Stimulated activated CD4-positive, alpha-beta T cell treated with anti-CD3 and anti-CD28 coated beads, Interleukin-2, amount 100 ng/mL, for 4 hours (primary cell): ENCODE measurements at regions not wholly inside any gene's neighbourhood (a gene's known extent, or its start where the extent isn't known, plus 50 kb on each side); places are given as distances from the start of the nearest gene placed in this dataset.
"Not testable (repeated sequence)": the region's sequence is repeated elsewhere in the genome, so short reads cannot be mapped to it uniquely, and the experiment has no call there.

Source experiments
- DNase-seq: peaks from one replicate; pipeline ENCODE4 v3.0.0-alpha.2; 2020; ENCODE audit warnings: low read depth

- DNase-seq, result no peak
Measured at GRCh38 chr15:36075333-36075732, 504.1 kb upstream of the CDIN1 start.

- DNase-seq, result no peak
Measured at GRCh38 chr15:36079021-36079420, 500.4 kb upstream of the CDIN1 start.

GRCh38 chr15:36080759-36081158, 498.7 kb upstream of the CDIN1 start:
- no peak for DNase-seq

DNA sequence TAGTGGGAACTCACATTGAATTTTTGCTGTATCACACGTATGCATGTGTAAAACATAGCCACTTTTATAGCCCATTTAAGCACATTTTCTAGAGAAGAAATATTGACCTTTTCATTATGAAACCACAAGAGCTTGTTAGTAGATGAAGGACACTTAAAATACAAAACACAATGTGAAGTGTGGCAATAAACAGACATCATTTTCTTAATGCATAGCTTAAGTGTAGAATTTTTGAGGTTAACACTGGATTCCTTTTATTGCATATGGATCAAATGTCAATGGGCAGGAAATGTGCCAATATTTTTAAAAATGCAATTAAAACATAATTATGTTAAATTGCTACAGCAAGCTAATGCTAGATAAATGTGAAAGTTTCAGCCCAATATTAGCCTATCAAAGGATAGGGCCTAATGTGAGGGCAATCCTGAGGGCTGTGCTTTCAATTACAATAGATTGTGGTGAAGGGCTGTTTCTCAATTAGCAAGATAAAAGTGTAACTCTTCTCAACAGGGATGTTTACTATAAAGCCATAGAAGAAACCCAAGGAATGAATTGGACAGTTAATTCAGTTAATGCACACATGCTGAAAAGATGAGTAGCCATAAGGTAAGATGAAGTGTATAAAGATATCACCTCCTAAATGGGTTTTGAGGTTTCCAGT, 489.0 kb upstream of the CDIN1 start:
- DNase-seq, result no peak

GRCh38 chr15:36106640-36107335, 472.6 kb upstream of the CDIN1 start:
- DNase-seq, result no peak

GRCh38 chr15:36108541-36108940, 470.9 kb upstream of the CDIN1 start:
- no peak for DNase-seq

DNA sequence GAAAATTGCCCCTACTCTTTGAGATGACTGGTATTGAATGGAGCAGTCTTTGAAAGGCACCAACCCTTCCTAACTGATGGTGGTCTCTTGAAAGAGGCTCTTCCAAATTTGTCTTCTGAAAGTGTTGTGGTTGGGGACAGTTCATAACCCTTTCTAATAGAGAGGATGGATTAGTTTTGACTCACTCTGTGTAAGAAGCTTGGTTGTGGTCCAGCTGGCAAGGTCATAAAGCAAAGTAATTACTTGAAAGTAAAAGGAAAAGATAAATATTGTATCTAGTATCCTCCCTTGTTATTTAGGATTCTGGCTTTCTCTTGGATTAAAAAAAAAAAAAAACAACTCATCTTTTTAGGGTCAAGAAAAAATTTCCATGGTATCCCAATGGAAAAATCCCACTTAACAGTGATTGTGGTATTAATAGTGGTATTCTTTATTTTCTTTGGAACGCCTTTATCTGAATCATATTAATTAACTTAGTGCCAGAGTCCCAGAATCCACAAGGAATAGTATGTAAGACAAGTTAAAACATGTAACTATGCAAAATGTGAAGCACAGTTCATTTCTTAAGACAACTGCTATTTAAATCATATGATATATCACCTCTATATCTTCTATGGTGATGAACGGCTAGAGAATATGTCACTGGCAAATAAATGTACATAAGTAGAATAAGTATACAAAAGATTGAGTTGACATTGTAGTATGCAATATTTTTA, 469.3 kb upstream of the CDIN1 start:
- DNase-seq, result no peak

GRCh38 chr15:36110659-36110993, 468.8 kb upstream of the CDIN1 start:
- DNase-seq, result no peak

GRCh38 chr15:36117296-36117787, 462.1 kb upstream of the CDIN1 start:
- DNase-seq, result no peak

- no peak for DNase-seq
Measured at GRCh38 chr15:36126194-36126593, 453.2 kb upstream of the CDIN1 start.

GRCh38 chr15:36130641-36131310, 448.6 kb upstream of the CDIN1 start:
- no peak for DNase-seq

DNA sequence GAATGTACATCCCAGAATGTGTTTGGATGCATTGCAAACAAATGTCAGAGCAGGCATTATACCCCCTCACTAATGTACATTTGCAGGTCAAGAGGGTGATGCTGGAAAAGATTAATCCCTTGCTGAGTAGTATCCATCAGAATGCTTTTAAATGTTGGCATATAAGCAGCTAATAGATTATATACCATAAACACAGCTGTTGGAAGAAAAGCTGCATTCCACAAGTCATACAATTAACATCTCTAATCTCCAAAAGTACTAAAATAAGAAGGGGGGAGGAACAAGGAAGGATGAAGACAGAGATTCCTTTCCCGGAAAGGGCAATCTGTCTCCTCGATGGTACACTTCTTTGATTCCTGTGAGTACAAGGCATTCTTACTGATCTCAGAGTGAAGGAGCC, 445.7 kb upstream of the CDIN1 start:
- DNase-seq, result no peak

DNA sequence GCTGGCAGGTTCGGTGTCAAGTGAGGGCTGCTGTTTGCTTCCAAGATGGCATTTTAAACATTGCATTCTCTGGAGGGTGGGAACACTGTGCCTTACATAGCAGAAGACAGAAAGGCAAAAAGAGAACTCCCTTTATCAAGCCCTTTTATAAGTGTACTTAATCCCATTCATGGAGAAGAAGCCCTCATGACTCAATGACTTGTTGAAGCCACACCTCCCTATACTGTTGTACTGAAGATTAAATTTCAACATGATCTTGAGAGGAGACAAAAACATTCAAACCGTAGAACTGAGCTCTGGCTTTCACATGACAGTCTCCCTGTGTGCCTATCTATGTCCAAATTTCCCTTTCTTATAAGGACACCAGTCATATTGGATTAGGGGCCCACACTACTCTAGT, 443.4 kb upstream of the CDIN1 start:
- DNase-seq, result no peak

DNA sequence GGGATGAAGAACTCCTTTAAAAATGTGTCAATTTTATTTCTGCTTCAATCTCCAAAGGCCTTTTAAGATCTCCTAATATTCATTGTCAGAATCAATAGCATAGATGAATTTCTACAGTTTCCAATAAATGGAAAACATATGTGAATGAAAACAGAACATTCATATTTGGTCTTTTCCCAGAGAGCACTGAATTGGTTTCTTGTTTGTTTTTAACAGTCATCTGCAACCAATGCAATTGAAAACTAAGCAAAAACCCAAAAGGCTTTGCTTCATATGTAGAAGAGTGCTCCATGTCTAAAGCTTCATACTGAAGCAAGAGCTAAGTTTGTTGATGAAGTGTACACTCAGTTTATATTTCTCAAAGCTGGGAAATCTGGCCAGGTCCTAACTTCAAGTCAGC, 426.5 kb upstream of the CDIN1 start:
- DNase-seq, result no peak

- DNase-seq, result no peak
Measured at GRCh38 chr15:36156879-36157427, 422.5 kb upstream of the CDIN1 start.

GRCh38 chr15:36160351-36160750, 419.1 kb upstream of the CDIN1 start:
- DNase-seq, result no peak

DNA sequence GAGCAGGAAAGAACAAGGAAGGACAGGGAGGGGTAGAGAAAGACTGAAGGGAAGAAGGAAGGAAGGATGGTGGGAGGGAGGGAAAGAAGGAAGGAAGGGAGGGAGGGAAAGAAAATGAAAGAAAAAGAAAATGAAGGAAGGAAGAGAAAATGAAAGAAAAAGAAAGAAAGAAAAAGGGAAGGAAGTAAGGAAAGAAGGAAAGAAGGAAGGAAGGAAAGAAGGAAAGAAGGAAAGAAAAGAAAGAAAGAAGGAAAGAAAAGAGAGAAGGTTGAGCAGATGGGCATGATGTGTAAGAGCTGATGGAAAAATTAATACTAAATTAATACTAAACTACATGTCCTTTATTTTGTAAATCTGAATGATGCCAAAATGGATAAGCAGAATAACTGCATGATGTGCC, 418.3 kb upstream of the CDIN1 start:
- DNase-seq, result no peak

- DNase-seq, result no peak
Measured at GRCh38 chr15:36161771-36162212, 417.6 kb upstream of the CDIN1 start.

- not testable (repeated sequence) for DNase-seq
Measured at GRCh38 chr15:36163983-36164382, 415.4 kb upstream of the CDIN1 start.

DNA sequence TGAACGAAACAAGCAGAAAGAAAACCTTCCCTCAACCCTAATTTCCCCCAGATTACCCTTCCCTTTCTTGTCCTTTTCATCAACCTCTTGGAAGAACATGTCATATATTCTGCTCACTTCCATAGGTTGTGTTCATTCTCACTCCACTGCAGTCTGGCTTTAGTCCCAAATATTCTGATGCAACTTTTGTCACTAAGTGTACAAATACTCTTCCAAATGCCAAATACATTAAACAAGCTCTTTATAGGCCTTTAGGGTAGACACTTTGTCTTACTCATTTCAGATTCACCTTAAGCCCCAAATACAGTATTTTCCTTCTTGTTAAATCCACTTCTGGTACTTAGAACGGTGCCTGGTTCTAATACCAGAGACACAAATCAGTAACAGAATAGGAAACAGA, 406.5 kb upstream of the CDIN1 start:
- DNase-seq, result no peak

DNA sequence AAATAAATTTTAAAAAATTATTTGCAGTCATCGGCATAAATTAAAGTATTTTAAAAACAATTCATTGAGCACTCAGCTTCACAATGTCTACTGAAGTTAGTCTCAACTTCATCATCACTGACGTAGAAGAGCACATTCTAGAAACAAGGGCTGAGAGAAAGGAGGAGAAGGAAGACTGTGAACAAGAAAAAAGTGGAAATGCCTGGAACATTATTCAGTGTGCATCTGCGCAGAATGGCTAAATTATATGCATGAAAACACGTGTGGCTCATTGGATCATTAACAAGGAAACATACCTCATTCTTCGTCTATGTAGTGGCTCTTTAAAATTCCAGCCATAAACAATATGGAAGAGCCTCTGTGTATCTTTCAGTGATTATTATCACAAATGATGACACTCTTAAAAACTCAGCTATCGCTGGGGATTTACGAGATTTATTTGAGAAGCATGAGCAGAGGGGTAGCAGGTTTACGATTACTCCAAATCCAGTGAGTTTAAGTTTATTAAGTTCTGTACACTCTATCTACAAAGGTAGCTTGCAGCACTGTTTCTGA, 404.2 kb upstream of the CDIN1 start:
- DNase-seq, result no peak

DNA sequence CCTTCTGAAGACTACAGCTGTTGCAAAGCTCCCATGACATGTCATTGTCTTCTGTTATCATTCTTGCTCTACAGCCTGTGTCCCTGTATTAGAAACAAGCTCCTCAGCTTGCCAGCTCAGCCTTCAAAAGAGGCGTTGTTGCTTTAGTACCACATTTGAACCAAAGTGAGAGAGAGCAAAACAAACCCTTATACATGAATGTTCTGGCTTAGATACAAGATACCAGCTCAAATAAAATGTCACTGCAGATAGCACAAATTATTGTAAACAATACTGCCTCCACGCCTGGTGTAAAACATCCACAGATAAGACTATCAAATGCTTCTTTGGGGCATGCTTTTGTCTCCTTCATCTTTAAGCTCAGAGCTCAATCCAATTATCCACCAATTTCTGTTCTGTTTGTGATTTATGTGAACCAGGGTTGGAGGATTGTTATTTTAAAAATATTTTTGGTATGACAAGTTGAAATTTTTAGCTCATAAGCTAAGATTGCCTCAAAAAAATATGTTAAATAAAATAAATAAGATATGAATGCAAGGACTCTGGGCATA, 403.6 kb upstream of the CDIN1 start:
- DNase-seq, result no peak
